Brain microvascular endothelial cell (primary cell): ENCODE measurements at regions not wholly inside any gene's neighbourhood (a gene's known extent, or its start where the extent isn't known, plus 50 kb on each side); places are given as distances from the start of the nearest gene placed in this dataset.

Source experiments
- DNase-seq: peaks from one replicate; pipeline ENCODE4 v3.0.0-alpha.2; 2020
- H3K27ac ChIP-seq: fragments of 250-450 bp; sonication (Bioruptor Pico); 2 replicates; pipeline ENCODE4 v1.5.1; 2020; ENCODE audit warnings: mild to moderate bottlenecking, moderate library complexity
- H3K27me3 ChIP-seq: fragments of 250-450 bp; sonication (Bioruptor Pico); replicated peaks from 2 replicates; pipeline ENCODE4 v1.5.1; 2020; ENCODE audit warnings: mild to moderate bottlenecking
- H3K36me3 ChIP-seq: fragments of 250-450 bp; sonication (Bioruptor Pico); replicated peaks from 2 replicates; pipeline ENCODE4 v1.5.1; 2020; ENCODE audit warnings: mild to moderate bottlenecking
- H3K4me3 ChIP-seq: 2 replicates; pipeline ENCODE4 v1.5.1; 2011; ENCODE audit warnings: low read depth, mild to moderate bottlenecking, control low read depth, low read length, moderate library complexity
- CTCF ChIP-seq: IDR thresholded peaks from 2 replicates; pipeline ENCODE4 v1.5.1; 2011; ENCODE audit warnings: low read depth, mild to moderate bottlenecking, moderate library complexity, low read length, control low read depth, inconsistent platforms; ENCODE audit errors: missing control alignments
- in situ Hi-C: cut with HindIII; loops from 2 replicates; pipeline ENCODE4 v1.10.0; 2017; ENCODE audit warnings: low sequenced_read_pairs, low pct_ligation_motif_present

GRCh38 chr3:159629329-159630084 lies 359.1 kb upstream of the IL12A start:
- in situ Hi-C loops = no loop called here

GRCh38 chr3:159631226-159631625 lies 357.4 kb upstream of the IL12A start:
- in situ Hi-C loops = no loop called here
- no peaks in the 10 kb centered on the region for H3K27me3 ChIP-seq
- no peak overlapping the region for H3K27ac ChIP-seq
- no peak overlapping the region for H3K4me3 ChIP-seq
- no peak for TF ChIP-seq CTCF
- H3K36me3 ChIP-seq = no peaks in the 10 kb centered on the region
- no peak for DNase-seq

More at GRCh38 chr3:159629329-159630084, 359.1 kb upstream of the IL12A start:
- no peak for DNase-seq
- Histone ChIP-seq H3K4me3 (no peak overlapping the region), H3K36me3 (no peaks in the 10 kb centered on the region), H3K27ac (no peak overlapping the region), H3K27me3 (no peaks in the 10 kb centered on the region)
- TF ChIP-seq CTCF = no peak

GRCh38 chr3:159632128-159632527 lies 356.5 kb upstream of the IL12A start:
- Histone ChIP-seq H3K4me3 (no peak overlapping the region), H3K27me3 (no peaks in the 10 kb centered on the region), H3K36me3 (no peaks in the 10 kb centered on the region), H3K27ac (no peak overlapping the region)
- no peak for TF ChIP-seq CTCF
- in situ Hi-C loops = no loop called here
- no peak for DNase-seq

- no peak for DNase-seq
- no peaks in the 10 kb centered on the region for H3K27me3 ChIP-seq
- H3K36me3 ChIP-seq = no peaks in the 10 kb centered on the region
- no peak overlapping the region for H3K27ac ChIP-seq
- no peak overlapping the region for H3K4me3 ChIP-seq
- TF ChIP-seq CTCF = no peak
- in situ Hi-C loops = no loop called here
Measured at GRCh38 chr3:159632851-159633250, 355.8 kb upstream of the IL12A start.

GRCh38 chr3:159634483-159634882 lies 354.2 kb upstream of the IL12A start:
- Histone ChIP-seq H3K27me3 (no peaks in the 10 kb centered on the region), H3K36me3 (no peaks in the 10 kb centered on the region), H3K4me3 (no peak overlapping the region), H3K27ac (no peak overlapping the region)
- peak; percentile 58 for DNase-seq
- no peak for TF ChIP-seq CTCF
- in situ Hi-C loops = no loop called here
